MM.1S (cell line): ENCODE measurements at regions not wholly inside any gene's neighbourhood (a gene's known extent, or its start where the extent isn't known, plus 50 kb on each side); places are given as distances from the start of the nearest gene placed in this dataset.

Experiments
- DNase-seq: peaks from one replicate; pipeline ENCODE4 v3.0.0-alpha.2; 2015
- H2AFZ ChIP-seq: fragments of 300-600 bp; sonication (generic); 2 replicates; pipeline ENCODE4 v1.6.0; 2016; ENCODE audit warnings: antibody characterized with exemption, low read length
- H3F3A ChIP-seq: fragments of 300-600 bp; sonication (generic); 2 replicates; pipeline ENCODE4 v1.6.1; 2016; ENCODE audit warnings: mild to moderate bottlenecking, antibody characterized with exemption, low read length, moderate library complexity, mixed read lengths; ENCODE audit not compliant: insufficient read depth
- H3K27ac ChIP-seq: fragments of 300-600 bp; sonication (generic); 2 replicates; pipeline ENCODE4 v1.5.1; 2016; ENCODE audit warnings: mild to moderate bottlenecking, low read length
- H3K27me3 ChIP-seq: fragments of 300-600 bp; sonication (generic); replicated peaks from 2 replicates; pipeline ENCODE4 v1.6.0; 2016; ENCODE audit warnings: low read length; ENCODE audit not compliant: insufficient read depth
- H3K36me3 ChIP-seq: fragments of 300-600 bp; sonication (generic); replicated peaks from 2 replicates; pipeline ENCODE4 v1.6.1; 2016; ENCODE audit warnings: mild to moderate bottlenecking, low read length, mixed read lengths; ENCODE audit not compliant: insufficient read depth
- H3K4me1 ChIP-seq: fragments of 300-600 bp; sonication (generic); 2 replicates; pipeline ENCODE4 v1.6.1; 2016; ENCODE audit warnings: low read length, mixed read lengths
- H3K4me2 ChIP-seq: fragments of 300-600 bp; sonication (generic); 2 replicates; pipeline ENCODE4 v1.6.0; 2016; ENCODE audit warnings: low read depth, low read length
- H3K4me3 ChIP-seq: fragments of 300-600 bp; sonication (generic); 2 replicates; pipeline ENCODE4 v1.5.1; 2016; ENCODE audit warnings: low read length, mixed read lengths
- H3K79me2 ChIP-seq: fragments of 300-600 bp; sonication (generic); 2 replicates; pipeline ENCODE4 v1.6.1; 2016; ENCODE audit warnings: mixed run types, low read length, mixed read lengths
- H3K9ac ChIP-seq: fragments of 300-600 bp; sonication (generic); 2 replicates; pipeline ENCODE4 v1.6.1; 2016; ENCODE audit warnings: low read length, mixed read lengths
- H3K9me2 ChIP-seq: fragments of 300-600 bp; sonication (generic); replicated peaks from 2 replicates; pipeline ENCODE4 v1.6.1; 2016; ENCODE audit warnings: mild to moderate bottlenecking, low read length, mixed read lengths; ENCODE audit not compliant: insufficient read depth
- H3K9me3 ChIP-seq: fragments of 300-600 bp; sonication (generic); replicated peaks from 2 replicates; pipeline ENCODE4 v1.6.1; 2016; ENCODE audit warnings: mild to moderate bottlenecking, low read length, mixed read lengths; ENCODE audit not compliant: insufficient read depth
- H4K20me1 ChIP-seq: fragments of 300-600 bp; sonication (generic); 2 replicates; pipeline ENCODE4 v1.6.1; 2016; ENCODE audit warnings: mild to moderate bottlenecking, low read length, moderate library complexity, mixed read lengths; ENCODE audit not compliant: insufficient read depth
- CTCF ChIP-seq: fragments of 300-600 bp; sonication (generic); IDR thresholded peaks from 2 replicates; pipeline ENCODE4 v1.5.1; 2016; ENCODE audit warnings: antibody characterized with exemption, low read length, mixed read lengths
- EZH2 ChIP-seq: fragments of 300-600 bp; sonication (generic); optimal IDR thresholded peaks from 2 replicates; pipeline ENCODE3; 2017; ENCODE audit warnings: low read depth, mild to moderate bottlenecking, antibody characterized with exemption, low read length, mixed read lengths
- EZH2phosphoT487 ChIP-seq: fragments of 300-600 bp; sonication (generic); IDR thresholded peaks from 2 replicates; pipeline ENCODE4 v1.6.1; 2018; ENCODE audit warnings: antibody characterized with exemption, low read length

- H3K4me2 ChIP-seq = no peak overlapping the region
- no peaks in the 10 kb centered on the region for H3K27me3 ChIP-seq
- H3F3A ChIP-seq = no peaks in the 10 kb centered on the region
- no peaks in the 10 kb centered on the region for H4K20me1 ChIP-seq
- H3K4me3 ChIP-seq = no peak overlapping the region
- no peak for TF ChIP-seq EZH2
- TF ChIP-seq EZH2phosphoT487 = no peak
- H3K4me1 ChIP-seq = no peaks in the 10 kb centered on the region
- H3K9me2 ChIP-seq = no peaks in the 10 kb centered on the region
- no peaks in the 10 kb centered on the region for H3K9me3 ChIP-seq
- H3K27ac ChIP-seq = no peak overlapping the region
- H3K36me3 ChIP-seq = no peaks in the 10 kb centered on the region
- no peak for DNase-seq
- no peaks in the 10 kb centered on the region for H3K79me2 ChIP-seq
- H3K9ac ChIP-seq = no peak overlapping the region
- no peak overlapping the region for H2AFZ ChIP-seq
Measured at GRCh38 chr9:7375013-7375511, 424.5 kb downstream of the DMAC1 start.

GRCh38 chr9:7370988-7371387 lies 428.6 kb downstream of the DMAC1 start:
- H3K79me2 ChIP-seq = no peaks in the 10 kb centered on the region
- H3K9me2 ChIP-seq = no peaks in the 10 kb centered on the region
- H2AFZ ChIP-seq = no peak overlapping the region
- no peak overlapping the region for H3K9ac ChIP-seq
- H4K20me1 ChIP-seq = no peaks in the 10 kb centered on the region
- DNase-seq = no peak
- H3K4me3 ChIP-seq = no peak overlapping the region
- no peaks in the 10 kb centered on the region for H3K4me1 ChIP-seq
- H3F3A ChIP-seq = no peaks in the 10 kb centered on the region
- no peak overlapping the region for H3K4me2 ChIP-seq
- no peak for TF ChIP-seq EZH2phosphoT487
- no peak for TF ChIP-seq CTCF
- no peak for TF ChIP-seq EZH2
- no peaks in the 10 kb centered on the region for H3K36me3 ChIP-seq
- H3K27me3 ChIP-seq = no peaks in the 10 kb centered on the region
- H3K9me3 ChIP-seq = no peaks in the 10 kb centered on the region
- no peak overlapping the region for H3K27ac ChIP-seq

GRCh38 chr9:7370381-7370780 lies 429.2 kb downstream of the DMAC1 start:
- no peak for DNase-seq
- H3K9me2 ChIP-seq = no peaks in the 10 kb centered on the region
- H3K79me2 ChIP-seq = no peaks in the 10 kb centered on the region
- TF ChIP-seq EZH2 (no peak), CTCF (no peak), EZH2phosphoT487 (no peak)
- H3F3A ChIP-seq = no peaks in the 10 kb centered on the region
- no peaks in the 10 kb centered on the region for H3K36me3 ChIP-seq
- H3K27ac ChIP-seq = no peak overlapping the region
- H3K9me3 ChIP-seq = no peaks in the 10 kb centered on the region
- H3K4me1 ChIP-seq = no peaks in the 10 kb centered on the region
- no peak overlapping the region for H3K4me2 ChIP-seq
- H3K4me3 ChIP-seq = no peak overlapping the region
- H2AFZ ChIP-seq = no peak overlapping the region
- H3K9ac ChIP-seq = no peak overlapping the region
- H4K20me1 ChIP-seq = no peaks in the 10 kb centered on the region
- no peaks in the 10 kb centered on the region for H3K27me3 ChIP-seq

- no peak overlapping the region for H3K9ac ChIP-seq
- no peak overlapping the region for H3K27ac ChIP-seq
- H3K9me2 ChIP-seq = no peaks in the 10 kb centered on the region
- no peak for DNase-seq
- H3K4me1 ChIP-seq = no peaks in the 10 kb centered on the region
- H3F3A ChIP-seq = no peaks in the 10 kb centered on the region
- no peak overlapping the region for H2AFZ ChIP-seq
- H3K9me3 ChIP-seq = no peaks in the 10 kb centered on the region
- TF ChIP-seq EZH2 (no peak), CTCF (no peak), EZH2phosphoT487 (no peak)
- H3K27me3 ChIP-seq = no peaks in the 10 kb centered on the region
- no peaks in the 10 kb centered on the region for H3K79me2 ChIP-seq
- H3K4me3 ChIP-seq = no peak overlapping the region
- no peaks in the 10 kb centered on the region for H3K36me3 ChIP-seq
- H3K4me2 ChIP-seq = no peak overlapping the region
- no peaks in the 10 kb centered on the region for H4K20me1 ChIP-seq
Measured at GRCh38 chr9:7369384-7369821, 430.2 kb downstream of the DMAC1 start.
